ENCODE measurements at regions not wholly inside any gene's neighbourhood (a gene's known extent, or its start where the extent isn't known, plus 50 kb on each side); places are given as distances from the start of the nearest gene placed in this dataset.

GRCh38 chr6:90449311-90449710 lies 137.6 kb downstream of the MAP3K7 start:
- Mint-ChIP-seq H3K9me3 (no peaks in the 10 kb centered on the region), H3K4me1 (peaks cover 34% of the 10 kb centered on the region), H3K36me3 (ENCODE audit: low read depth) (no peaks in the 10 kb centered on the region), H3K27ac (peak overlapping the region; percentile 26; the same call in 1 of the 2 replicates), H3K4me3 (no peak overlapping the region), H3K27me3 (ENCODE audit: insufficient read depth, low read depth, poor library complexity) (no peaks in the 10 kb centered on the region)
- Histone ChIP-seq H3K27ac (ENCODE audit: low read depth) (no peak overlapping the region), H3K27me3 (ENCODE audit: insufficient read depth) (no peaks in the 10 kb centered on the region), H3K79me2 (replicated peaks; ENCODE audit: insufficient read depth) (no peaks in the 10 kb centered on the region), H3K4me3 (no peak overlapping the region), H3K36me3 (ENCODE audit: insufficient read depth) (no peaks in the 10 kb centered on the region), H3F3A (replicated peaks; ENCODE audit: low read depth) (no peaks in the 10 kb centered on the region), H4K20me1 (replicated peaks; ENCODE audit: insufficient read depth) (no peaks in the 10 kb centered on the region), H2AFZ (peak overlapping the region; percentile 84; the same call in 1 of the 2 replicates), H3K4me1 (ENCODE audit: insufficient read depth) (peaks cover 24% of the 10 kb centered on the region), H3K4me2 (0 out of 2 replicates have a peak overlapping the region, but pooled peaks have one; percentile 55), H3K9me2 (ENCODE audit: insufficient read depth) (0 out of 2 replicates have a peak, but pooled peaks cover 8% of the 10 kb centered on the region)
- DNase-seq (ENCODE audit: low spot score) (no peak), ATAC-seq (no peak)
- TF ChIP-seq JUNB (IDR thresholded peaks at IDR 0.05; ENCODE audit: unreplicated experiment) (no peak), CTCF (conservative IDR thresholded peaks at IDR 0.05; ENCODE audit: low read depth in 2 of 2) (no peak), ZNF331 (CRISPR knock-in tag; IDR thresholded peaks at IDR 0.05; ENCODE audit: low read depth) (no peak), CREB1 (CRISPR knock-in tag; IDR thresholded peaks at IDR 0.05; ENCODE audit: low read depth) (no peak), STAT1 (IDR thresholded peaks at IDR 0.05; ENCODE audit: unreplicated experiment) (no peak), POLR2AphosphoS5 (IDR thresholded peaks at IDR 0.05; ENCODE audit: low read depth) (no peak), REST (IDR thresholded peaks at IDR 0.05; ENCODE audit: unreplicated experiment) (no peak), NANOG (IDR thresholded peaks at IDR 0.05; ENCODE audit: borderline replicate concordance) (no peak), ZNF462 (CRISPR knock-in tag; IDR thresholded peaks at IDR 0.05) (no peak), ZNF114 (CRISPR knock-in tag; IDR thresholded peaks at IDR 0.05) (no peak), EZH2 (IDR thresholded peaks at IDR 0.05; ENCODE audit: low read depth, unreplicated experiment) (no peak), ETS1 (IDR thresholded peaks at IDR 0.05) (no peak), EZH2phosphoT487 (IDR thresholded peaks at IDR 0.05; ENCODE audit: unreplicated experiment) (no peak)
